ENCODE measurements at regions not wholly inside any gene's neighbourhood (a gene's known extent, or its start where the extent isn't known, plus 50 kb on each side); places are given as distances from the start of the nearest gene placed in this dataset.
A peak's percentile ranks its signal among the peaks of the same experiment; 100 is the strongest.

GRCh38 chr3:82790307-82791097 lies 1029.1 kb upstream of the GBE1 start:
- no peak for DNase-seq (ENCODE audit: low read depth, low spot score)
- H3K27ac ChIP-seq: no peak overlapping the region

GRCh38 chr3:82783194-82783593 lies 1021.7 kb upstream of the GBE1 start:
- DNase-seq (ENCODE audit: low read depth, low spot score): no peak
- no peak overlapping the region for H3K27ac ChIP-seq

- no peak overlapping the region for H3K27ac ChIP-seq
These were observed 1011.8 kb upstream of the GBE1 start for GRCh38 chr3:82773207-82773606.

DNA sequence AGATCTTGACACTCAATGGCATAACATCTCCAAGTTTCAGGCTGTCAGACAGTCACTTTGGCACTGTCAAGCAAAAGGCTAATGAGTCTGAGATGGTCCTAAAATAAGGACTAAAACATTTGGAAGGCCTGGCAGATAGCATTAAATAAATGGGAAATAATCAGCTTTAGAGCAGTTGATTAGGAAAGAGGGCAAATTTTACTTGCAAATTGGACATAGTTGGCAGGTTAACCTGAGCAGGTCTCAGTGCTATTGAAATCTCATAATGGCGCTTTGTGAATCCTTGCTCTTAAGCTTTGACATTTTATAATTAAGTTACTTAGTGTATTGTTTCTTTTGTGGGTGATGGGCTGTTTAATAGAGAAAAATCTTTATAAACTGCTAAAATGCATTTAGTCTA lies 1003.1 kb upstream of the GBE1 start:
- no peak for DNase-seq (ENCODE audit: low read depth, low spot score)

More at GRCh38 chr3:82773207-82773606, 1011.8 kb upstream of the GBE1 start:
- no peak for DNase-seq (ENCODE audit: low read depth, low spot score)

DNA sequence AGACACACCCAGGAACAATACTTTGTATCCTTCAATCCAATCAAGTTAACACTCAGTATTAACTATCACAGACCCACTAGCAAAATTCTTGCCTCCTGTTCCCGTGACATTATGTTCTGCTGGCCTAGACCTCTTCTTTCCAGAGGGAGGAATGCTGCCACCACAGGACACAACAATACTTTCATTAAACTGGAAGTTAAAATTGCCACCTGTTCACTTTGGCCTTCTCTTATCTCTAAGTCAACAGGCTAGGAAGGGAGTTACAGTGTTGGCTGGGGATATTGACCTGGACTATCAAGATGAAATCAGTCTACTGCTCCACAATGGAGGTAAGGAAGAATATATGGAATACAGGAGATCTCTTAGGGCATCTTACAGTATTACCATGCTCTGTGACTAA lies 1000.4 kb upstream of the GBE1 start:
- no peak for DNase-seq (ENCODE audit: low read depth, low spot score)
- no peak overlapping the region for H3K27ac ChIP-seq

More for the DNA sequence above, 1003.1 kb upstream of the GBE1 start:
- H3K27ac ChIP-seq: no peak overlapping the region

GRCh38 chr3:82745544-82745943 lies 984.1 kb upstream of the GBE1 start:
- H3K27ac ChIP-seq: no peak overlapping the region
- no peak for DNase-seq (ENCODE audit: low read depth, low spot score)

GRCh38 chr3:82743196-82743595 lies 981.8 kb upstream of the GBE1 start:
- DNase-seq (ENCODE audit: low read depth, low spot score): no peak
- no peak overlapping the region for H3K27ac ChIP-seq

DNA sequence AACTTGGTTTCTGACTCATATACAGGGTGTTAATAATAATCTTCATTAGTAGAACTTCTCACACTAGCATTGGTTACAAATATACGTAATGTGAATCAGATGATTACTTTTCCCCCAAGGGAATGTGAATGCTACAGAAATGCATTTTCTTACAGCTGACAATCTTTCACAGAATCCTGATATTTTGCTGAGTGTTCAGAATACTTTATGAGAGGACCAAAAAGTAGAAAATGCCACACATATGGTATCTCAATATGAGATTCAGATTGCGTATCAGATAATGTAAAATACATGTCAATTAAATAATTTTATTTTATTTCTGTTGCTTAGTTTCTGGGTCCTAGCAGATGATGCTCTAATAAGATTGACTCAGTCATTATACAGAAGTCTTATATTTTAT lies 979.9 kb upstream of the GBE1 start:
- no peak for DNase-seq (ENCODE audit: low read depth, low spot score)
- H3K27ac ChIP-seq: no peak overlapping the region

- H3K27ac ChIP-seq: no peak overlapping the region
- DNase-seq (ENCODE audit: low read depth, low spot score): no peak
These were observed 977.9 kb upstream of the GBE1 start for GRCh38 chr3:82739390-82739789.

DNA sequence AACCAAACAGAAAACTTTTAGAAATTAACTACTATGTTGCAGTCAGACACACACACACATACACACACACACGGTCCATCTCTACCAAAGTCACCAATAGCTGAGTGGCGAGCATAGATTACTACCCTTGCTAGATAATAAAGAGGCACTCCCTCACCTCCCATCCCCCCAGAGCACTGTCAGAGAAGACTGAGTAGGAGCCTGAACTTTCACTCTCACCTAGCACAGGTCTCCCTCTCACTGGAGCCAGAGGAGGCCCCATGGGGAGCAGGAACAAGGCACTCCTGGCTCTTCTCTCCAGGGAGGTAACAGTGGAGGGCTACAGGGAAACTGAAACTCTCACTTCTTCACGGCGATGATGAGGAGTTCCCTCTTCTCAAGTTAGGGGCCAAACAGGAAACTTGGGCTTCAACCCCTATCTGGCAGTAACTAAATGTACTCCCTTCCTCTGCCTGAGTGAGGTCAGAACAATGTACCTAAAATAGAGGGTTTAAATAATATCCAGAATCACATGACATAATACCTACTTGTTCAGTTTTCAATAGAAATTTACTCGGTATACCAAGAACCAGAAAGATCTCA lies 975.3 kb upstream of the GBE1 start:
- DNase-seq (ENCODE audit: low read depth, low spot score): no peak

GRCh38 chr3:82715091-82715856 lies 953.8 kb upstream of the GBE1 start:
- no peak overlapping the region for H3K27ac ChIP-seq
- no peak for DNase-seq (ENCODE audit: low read depth, low spot score)

More for the DNA sequence above, 975.3 kb upstream of the GBE1 start:
- H3K27ac ChIP-seq: no peak overlapping the region

- H3K27ac ChIP-seq: no peak overlapping the region
- no peak for DNase-seq (ENCODE audit: low read depth, low spot score)
These were observed 945.6 kb upstream of the GBE1 start for GRCh38 chr3:82707035-82707434.

- no peak for DNase-seq (ENCODE audit: low read depth, low spot score)
- no peak overlapping the region for H3K27ac ChIP-seq
These were observed 924.3 kb upstream of the GBE1 start for GRCh38 chr3:82685761-82686160.

DNA sequence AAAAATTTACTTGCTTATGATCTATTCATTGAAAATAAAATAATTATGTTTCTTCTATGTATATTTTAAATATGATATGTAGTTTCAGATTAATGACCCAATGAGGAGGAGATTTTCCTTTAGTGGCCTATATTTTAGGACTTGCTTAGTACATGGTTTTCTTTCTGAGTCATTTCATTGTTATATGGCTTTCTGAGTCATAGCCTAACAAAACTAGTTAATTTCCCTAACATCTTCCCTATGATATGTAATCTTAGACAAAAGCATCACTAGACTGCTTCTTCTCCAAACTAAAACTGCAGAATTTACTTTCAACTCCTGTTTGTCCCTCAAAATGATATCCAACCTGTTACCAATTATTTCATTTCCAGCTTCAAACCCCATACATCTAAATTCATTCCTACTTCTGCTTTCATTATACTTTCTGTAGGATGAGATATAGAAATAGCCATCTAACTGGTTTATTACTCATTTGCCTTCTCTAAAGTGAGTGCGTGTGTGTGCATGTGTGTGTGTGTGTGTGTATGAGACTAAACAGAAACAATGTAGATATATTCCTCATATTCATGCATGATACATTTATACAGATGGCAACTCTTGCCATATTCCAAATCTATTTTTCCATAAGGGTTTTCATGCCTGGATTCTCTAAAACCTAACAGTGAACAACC lies 915.0 kb upstream of the GBE1 start:
- no peak overlapping the region for H3K27ac ChIP-seq
- peak; percentile 8 for DNase-seq (ENCODE audit: low read depth, low spot score)

GRCh38 chr3:82672966-82673365 lies 911.5 kb upstream of the GBE1 start:
- DNase-seq (ENCODE audit: low read depth, low spot score): no peak
- no peak overlapping the region for H3K27ac ChIP-seq

- H3K27ac ChIP-seq: no peak overlapping the region
- no peak for DNase-seq (ENCODE audit: low read depth, low spot score)
These were observed 910.0 kb upstream of the GBE1 start for GRCh38 chr3:82671466-82671865.

- H3K27ac ChIP-seq: no peak overlapping the region
These were observed 893.3 kb upstream of the GBE1 start for GRCh38 chr3:82654708-82655107.

DNA sequence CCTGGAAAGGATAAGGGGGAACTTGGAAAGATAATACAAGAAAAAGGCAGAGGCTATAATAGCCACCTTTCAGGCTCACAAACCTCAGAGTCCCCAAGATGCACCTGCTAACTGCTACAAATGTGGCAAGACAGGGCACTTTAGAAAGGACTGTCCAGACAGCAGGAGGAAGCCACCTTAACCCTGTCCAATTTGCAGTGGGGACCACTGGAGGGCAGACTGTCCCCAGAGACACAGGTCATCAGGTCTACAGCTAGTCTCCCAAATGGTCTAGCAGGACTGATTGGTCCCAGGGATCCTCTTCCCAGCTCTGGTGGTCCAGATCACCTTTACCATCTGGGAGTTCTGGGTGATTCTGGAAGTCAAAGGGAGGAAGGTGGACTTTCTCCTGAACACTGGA lies 882.5 kb upstream of the GBE1 start:
- no peak for DNase-seq (ENCODE audit: low read depth, low spot score)
- no peak overlapping the region for H3K27ac ChIP-seq

More at GRCh38 chr3:82654708-82655107, 893.3 kb upstream of the GBE1 start:
- DNase-seq (ENCODE audit: low read depth, low spot score): no peak

DNA sequence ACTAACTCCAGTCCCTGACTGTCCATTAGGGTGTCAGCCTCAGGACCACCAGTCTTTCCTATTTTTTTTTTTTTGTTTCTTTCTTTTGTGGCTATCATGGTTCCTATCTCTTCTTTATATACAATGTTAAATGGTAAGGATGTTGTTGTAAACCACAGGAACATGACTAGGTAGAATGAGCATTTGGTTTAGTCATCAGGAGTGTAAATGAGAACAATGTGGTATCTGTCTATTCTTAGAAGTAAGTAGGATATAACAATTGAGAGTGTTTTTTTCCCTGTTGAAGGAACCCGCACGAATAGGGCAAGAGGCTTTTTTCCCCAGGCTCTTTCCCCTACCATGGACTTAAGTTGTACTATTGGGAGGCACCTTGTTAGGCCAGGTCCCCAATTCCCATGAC lies 880.3 kb upstream of the GBE1 start:
- H3K27ac ChIP-seq: peak overlapping the region; percentile 71
- DNase-seq (ENCODE audit: low read depth, low spot score): peak; percentile 31

- H3K27ac ChIP-seq: no peak overlapping the region
- no peak for DNase-seq (ENCODE audit: low read depth, low spot score)
These were observed 878.8 kb upstream of the GBE1 start for GRCh38 chr3:82640254-82640653.

DNA sequence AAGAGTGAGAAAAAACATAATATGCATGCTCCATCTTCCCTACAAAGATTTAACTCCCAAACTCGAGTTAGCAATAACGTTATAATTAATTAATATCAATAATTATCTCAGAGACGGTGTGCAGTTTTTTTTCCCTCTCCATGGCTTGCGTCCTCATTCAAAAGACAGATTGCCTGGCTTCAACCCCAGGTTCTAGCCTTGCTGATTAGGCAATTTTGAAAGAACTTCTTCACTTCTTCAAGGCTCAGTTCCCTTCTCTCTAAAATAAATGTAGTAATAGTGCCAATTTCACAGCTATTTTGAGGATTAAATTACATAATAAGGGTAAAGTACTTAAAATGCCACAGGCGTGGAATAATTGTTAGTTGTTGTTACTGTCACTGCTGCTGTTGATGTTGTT lies 876.1 kb upstream of the GBE1 start:
- H3K27ac ChIP-seq: no peak overlapping the region
- DNase-seq (ENCODE audit: low read depth, low spot score): no peak
